Endothelial cell of umbilical vein (primary cell): ENCODE measurements at regions not wholly inside any gene's neighbourhood (a gene's known extent, or its start where the extent isn't known, plus 50 kb on each side); places are given as distances from the start of the nearest gene placed in this dataset.
"Not testable (repeated sequence)": the region's sequence is repeated elsewhere in the genome, so short reads cannot be mapped to it uniquely, and the experiment has no call there.

Source experiments
- BruUV-seq: library from RNA; stranded (reverse); fragments of 400-500 nt; replicated peaks from 2 replicates; lab custom pipeline; 2021; lab: Mats Ljungman, UMichigan
- CTCF ChIA-PET: fragments of 300-600, 350-600 bp; sonication (Branson Sonifier 250); formaldehyde crosslinking; loops from one replicate; lab custom pipeline; 2021; ENCODE audit warnings: antibody characterized with exemption, inconsistent platforms; lab: Charles Lee
- POLR2A ChIA-PET: fragments of 300-600, 350-600 bp; sonication (Branson Sonifier 250); formaldehyde crosslinking; loops from one replicate; lab custom pipeline; 2021; ENCODE audit warnings: antibody characterized with exemption, inconsistent platforms; lab: Charles Lee
- DNase-seq: peaks from one replicate; pipeline ENCODE4 v3.0.0-alpha.2; 2011; ENCODE audit warnings: low read depth, low spot score
- FAIRE-seq: peaks from 2 replicates; lab custom pipeline; 2011; peaks lifted over from hg19 to GRCh38; lab: Jason Lieb, UNC
- H2AFZ ChIP-seq: 2 replicates; pipeline ENCODE4 v1.6.0; 2012; ENCODE audit warnings: low read depth, low read length, control low read depth, inconsistent platforms
- H3K27ac ChIP-seq: 2 replicates; pipeline ENCODE4 v1.5.1; 2011; ENCODE audit warnings: low read depth, mild to moderate bottlenecking, control low read depth, low read length, moderate library complexity; ENCODE audit not compliant: insufficient read depth
- H3K27me3 ChIP-seq, 2 experiments: 2 replicates each; pipeline versions ENCODE4 v1.6.0 to v1.6.1; 2011; ENCODE audit warnings: low read length in 2 of 2, mixed read lengths in 1 of 2; ENCODE audit not compliant: control insufficient read depth in 2 of 2, insufficient read depth in 2 of 2
- H3K36me3 ChIP-seq, 2 experiments: 2 replicates in 1 of 2; 3 replicates in 1 of 2; pipeline ENCODE4 v1.5.1; 2011; ENCODE audit warnings: low read length in 2 of 2, mild to moderate bottlenecking in 1 of 2, moderate library complexity in 1 of 2; ENCODE audit not compliant: control insufficient read depth in 2 of 2, insufficient read depth in 2 of 2; ENCODE audit errors: extremely low read depth in 1 of 2
- H3K4me1 ChIP-seq: 3 replicates; pipeline ENCODE4 v1.5.1; 2011; ENCODE audit warnings: mild to moderate bottlenecking, low read length; ENCODE audit not compliant: control insufficient read depth, insufficient read depth; ENCODE audit errors: extremely low read depth
- H3K4me2 ChIP-seq: 2 replicates; pipeline ENCODE4 v1.6.1; 2011; ENCODE audit warnings: low read length, control low read depth, mixed read lengths; ENCODE audit not compliant: insufficient read depth
- H3K4me3 ChIP-seq, 3 experiments: fragments of 200-600 bp in 1 of 3; sonication (generic), shearing (Covaris generic) in 1 of 3; replicated peaks in 1 of 3; 2 replicates each; pipeline ENCODE4 v1.5.1; 2011 to 2016; ENCODE audit warnings: control low read depth in 3 of 3, low read length in 3 of 3, mild to moderate bottlenecking in 2 of 3, inconsistent platforms in 1 of 3, low read depth in 1 of 3, moderate library complexity in 1 of 3; ENCODE audit not compliant: insufficient read depth in 1 of 3
- H3K79me2 ChIP-seq: 2 replicates; pipeline ENCODE4 v1.6.0; 2012; ENCODE audit warnings: low read length, inconsistent platforms; ENCODE audit not compliant: control insufficient read depth, insufficient read depth
- H3K9ac ChIP-seq: replicated peaks from 2 replicates; pipeline ENCODE3; 2011; ENCODE audit warnings: low read length, control low read depth; ENCODE audit not compliant: insufficient read depth; ENCODE audit errors: extremely low read depth
- H3K9me1 ChIP-seq: replicated peaks from 3 replicates; pipeline ENCODE4 v1.6.0; 2011; ENCODE audit warnings: mild to moderate bottlenecking, low read length; ENCODE audit not compliant: control insufficient read depth, insufficient read depth; ENCODE audit errors: extremely low read depth
- H3K9me3 ChIP-seq: replicated peaks from 2 replicates; pipeline ENCODE4 v1.5.1; 2012; ENCODE audit warnings: low read length, inconsistent platforms; ENCODE audit not compliant: control insufficient read depth, insufficient read depth
- H4K20me1 ChIP-seq: replicated peaks from 2 replicates; pipeline ENCODE3; 2011; ENCODE audit warnings: mild to moderate bottlenecking, low read length; ENCODE audit not compliant: control insufficient read depth, insufficient read depth; ENCODE audit errors: extremely low read depth
- MAX ChIP-seq: IDR thresholded peaks from 2 replicates; pipeline ENCODE4 v1.6.1; 2011; ENCODE audit not compliant: insufficient read depth, insufficient read length
- POLR2A ChIP-seq: IDR thresholded peaks from 2 replicates; pipeline ENCODE4 v1.6.1; 2012; ENCODE audit warnings: low read depth, mild to moderate bottlenecking, control low read depth, low read length
- POLR2AphosphoS5 ChIP-seq: IDR thresholded peaks from 2 replicates; pipeline ENCODE4 v1.6.1; 2012; ENCODE audit warnings: low read depth, mild to moderate bottlenecking, control low read depth, low read length, moderate library complexity; ENCODE audit not compliant: insufficient read depth
- dilution Hi-C: fragments of 300-500 bp; cut with MboI; formaldehyde crosslinking; loops from one replicate; pipeline ENCODE4 v1.15.0; 2019; ENCODE audit warnings: low sequenced_read_pairs; ENCODE audit not compliant: extremely low pct_ligation_motif_present
- intact Hi-C: fragments of 100-400 bp; cut with micrococcal nuclease; formaldehyde crosslinking; loops from one replicate; pipeline ENCODE4 v1.10.0; 2022

DNA sequence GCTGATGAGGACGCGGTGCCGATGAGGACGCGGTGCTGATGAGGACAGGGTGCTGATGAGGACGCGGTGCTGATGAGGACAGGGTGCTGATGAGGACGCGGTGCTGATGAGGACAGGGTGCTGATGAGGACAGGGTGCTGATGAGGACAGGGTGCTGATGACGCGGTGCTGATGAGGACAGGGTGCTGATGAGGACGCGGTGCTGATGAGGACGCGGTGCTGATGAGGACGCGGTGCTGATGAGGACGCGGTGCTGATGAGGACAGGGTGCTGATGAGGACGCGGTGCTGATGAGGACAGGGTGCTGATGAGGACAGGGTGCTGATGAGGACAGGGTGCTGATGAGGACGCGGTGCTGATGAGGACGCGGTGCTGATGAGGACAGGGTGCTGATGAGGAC, 399.3 kb downstream of the SMOC2 start:
- H4K20me1 ChIP-seq, H3K9me3 ChIP-seq, H3K27ac ChIP-seq, H3K4me3 ChIP-seq, BruUV-seq, dilution Hi-C loops, intact Hi-C loops, H2AFZ ChIP-seq, H3K4me1 ChIP-seq, POLR2A ChIA-PET, CTCF ChIA-PET, H3K36me3 ChIP-seq, FAIRE-seq, H3K4me2 ChIP-seq, H3K9ac ChIP-seq, H3K27me3 ChIP-seq, H3K79me2 ChIP-seq, H3K9me1 ChIP-seq, DNase-seq: not testable (repeated sequence)

DNA sequence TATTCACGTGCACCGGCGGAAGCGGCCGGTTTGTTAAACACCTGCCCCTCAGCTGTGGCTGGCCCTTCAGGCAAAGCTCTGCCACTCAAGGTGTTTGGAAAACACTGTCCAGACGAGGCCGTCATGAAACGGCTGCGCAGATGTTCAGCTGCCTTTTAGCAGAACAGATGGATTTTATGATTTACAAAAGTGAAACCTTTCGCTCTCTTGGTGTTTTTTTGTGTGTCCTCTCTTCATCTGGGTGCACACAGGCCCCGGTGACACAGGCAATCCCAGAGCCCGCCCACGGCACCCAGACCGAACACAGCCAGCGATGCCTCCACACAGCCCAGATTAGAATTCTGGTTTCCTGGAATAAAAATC, 397.0 kb downstream of the SMOC2 start:
- Histone ChIP-seq H3K79me2 (no peaks in the 10 kb centered on the region), H3K4me3 (no peak overlapping the region), H3K9me1 (no peaks in the 10 kb centered on the region), H3K4me2 (no peak overlapping the region), H3K4me1 (no peaks in the 10 kb centered on the region), H3K27ac (no peak overlapping the region), H3K36me3 (no peaks in the 10 kb centered on the region), H3K27me3 (no peaks in the 10 kb centered on the region), H4K20me1 (no peaks in the 10 kb centered on the region), H3K9me3 (peaks cover 9% of the 10 kb centered on the region), H2AFZ (no peak overlapping the region), H3K9ac (no peak overlapping the region)
- ChIA-PET POLR2A (no interaction called here), CTCF (no interaction called here)
- dilution Hi-C loops (no loop called here), intact Hi-C loops (no loop called here)
- TF ChIP-seq MAX (no peak), POLR2AphosphoS5 (no peak), POLR2A (no peak)
- BruUV-seq = no TSS peak
- no peak for DNase-seq
- no peak for FAIRE-seq
